Stimulated activated CD4-positive, alpha-beta T cell treated with anti-CD3 and anti-CD28 coated beads, Interleukin-4, amount 100 ng/mL, for 24 hours (primary cell): ENCODE measurements at regions not wholly inside any gene's neighbourhood (a gene's known extent, or its start where the extent isn't known, plus 50 kb on each side); places are given as distances from the start of the nearest gene placed in this dataset.
"Not testable (repeated sequence)": the region's sequence is repeated elsewhere in the genome, so short reads cannot be mapped to it uniquely, and the experiment has no call there.

Source experiments
- DNase-seq: peaks from one replicate; pipeline ENCODE4 v3.0.0-alpha.2; 2020

GRCh38 chr15:84550503-84550902 is 50.3 kb upstream of the ZSCAN2 start:
- not testable (repeated sequence) for DNase-seq
